ENCODE measurements at regions not wholly inside any gene's neighbourhood (a gene's known extent, or its start where the extent isn't known, plus 50 kb on each side); places are given as distances from the start of the nearest gene placed in this dataset.
"Not testable (repeated sequence)": the region's sequence is repeated elsewhere in the genome, so short reads cannot be mapped to it uniquely, and the experiment has no call there.

- no peak for TF ChIP-seq CTCF (IDR thresholded peaks at IDR 0.05; ENCODE audit: low read depth, low read length)
- no peak overlapping the region for H3K4me3 ChIP-seq (ENCODE audit: low read depth, low read length)
Observed at GRCh38 chr2:208657468-208657867, 250.9 kb downstream of the PTH2R start.

GRCh38 chr2:208669394-208669793, 262.8 kb downstream of the PTH2R start:
- no peak for TF ChIP-seq CTCF (IDR thresholded peaks at IDR 0.05; ENCODE audit: low read depth, low read length)
- H3K4me3 ChIP-seq (ENCODE audit: low read depth, low read length), result no peak overlapping the region

- H3K4me3 ChIP-seq (ENCODE audit: low read depth, low read length), result no peak overlapping the region
- TF ChIP-seq CTCF (IDR thresholded peaks at IDR 0.05; ENCODE audit: low read depth, low read length), result no peak
Observed at GRCh38 chr2:208671284-208671683, 264.7 kb downstream of the PTH2R start.

- no peak for TF ChIP-seq CTCF (IDR thresholded peaks at IDR 0.05; ENCODE audit: low read depth, low read length)
- no peak overlapping the region for H3K4me3 ChIP-seq (ENCODE audit: low read depth, low read length)
Observed at GRCh38 chr2:208671886-208672680, 265.5 kb downstream of the PTH2R start.

GRCh38 chr2:208673631-208674030, 267.0 kb downstream of the PTH2R start:
- no peak for TF ChIP-seq CTCF (IDR thresholded peaks at IDR 0.05; ENCODE audit: low read depth, low read length)
- no peak overlapping the region for H3K4me3 ChIP-seq (ENCODE audit: low read depth, low read length)

- H3K4me3 ChIP-seq (ENCODE audit: low read depth, low read length), result no peak overlapping the region
- TF ChIP-seq CTCF (IDR thresholded peaks at IDR 0.05; ENCODE audit: low read depth, low read length), result no peak
Observed at GRCh38 chr2:208674919-208675318, 268.3 kb downstream of the PTH2R start.

GRCh38 chr2:208685929-208686328, 279.3 kb downstream of the PTH2R start:
- not testable (repeated sequence) for H3K4me3 ChIP-seq (ENCODE audit: low read depth, low read length)

GRCh38 chr2:208686665-208687064, 280.1 kb downstream of the PTH2R start:
- no peak for TF ChIP-seq CTCF (IDR thresholded peaks at IDR 0.05; ENCODE audit: low read depth, low read length)
- no peak overlapping the region for H3K4me3 ChIP-seq (ENCODE audit: low read depth, low read length)

- H3K4me3 ChIP-seq (ENCODE audit: low read depth, low read length), result not testable (repeated sequence)
Observed at GRCh38 chr2:208687720-208688119, 281.1 kb downstream of the PTH2R start.

All from WI38 (cell line).